GM23248 (cell line): ENCODE measurements at regions not wholly inside any gene's neighbourhood (a gene's known extent, or its start where the extent isn't known, plus 50 kb on each side); places are given as distances from the start of the nearest gene placed in this dataset.

Experiments
- EZH2 ChIP-seq: fragments of 200-600 bp; sonication (generic); IDR thresholded peaks from 2 replicates; pipeline ENCODE4 v1.6.1; 2018; ENCODE audit warnings: antibody characterized with exemption, mild to moderate bottlenecking; ENCODE audit not compliant: insufficient read depth, poor library complexity, severe bottlenecking
- EZH2phosphoT487 ChIP-seq: fragments of 200-600 bp; sonication (generic); IDR thresholded peaks from 2 replicates; pipeline ENCODE4 v1.6.1; 2018; ENCODE audit warnings: antibody characterized with exemption, moderate library complexity, mild to moderate bottlenecking, low read depth; ENCODE audit not compliant: insufficient read depth

DNA sequence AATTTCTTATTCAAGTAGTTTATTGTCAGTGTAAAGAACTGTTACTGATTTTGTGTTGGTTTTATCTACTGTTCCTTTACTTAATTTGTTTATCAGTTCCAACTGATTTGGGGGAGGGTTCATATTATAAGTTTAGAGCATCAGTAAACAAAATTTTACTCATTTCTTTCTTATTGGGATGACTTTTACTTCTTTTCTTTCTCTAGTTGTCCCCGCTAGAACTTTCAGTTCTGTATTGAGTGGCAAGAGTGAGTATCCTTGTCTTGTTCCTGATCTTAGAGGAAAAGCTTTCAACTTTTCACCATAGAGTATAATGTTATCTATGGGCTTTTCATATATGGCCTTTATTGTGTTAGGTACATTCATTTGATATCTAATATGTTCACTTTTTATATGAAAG, 584.1 kb downstream of the LRFN5 start:
- no peak for TF ChIP-seq EZH2
- TF ChIP-seq EZH2phosphoT487 = no peak
